ENCODE measurements at regions not wholly inside any gene's neighbourhood (a gene's known extent, or its start where the extent isn't known, plus 50 kb on each side); places are given as distances from the start of the nearest gene placed in this dataset.

GRCh38 chr3:152724270-152724669 is 110.7 kb upstream of the P2RY1 start:
- TF ChIP-seq POLR2A (IDR thresholded peaks at IDR 0.05) (no peak), CTCF (IDR thresholded peaks at IDR 0.05) (no peak)

Measured in uterus (tissue), 2 donors.